IMR-90 (cell line): ENCODE measurements at regions not wholly inside any gene's neighbourhood (a gene's known extent, or its start where the extent isn't known, plus 50 kb on each side); places are given as distances from the start of the nearest gene placed in this dataset.

Experiments used
- ATAC-seq: fragments of 200-7000 bp; cut with Tn5 transposase; 2 replicates; pipeline ENCODE4 v1.9.1; 2020; ENCODE audit warnings: low read depth, mild to moderate bottlenecking, moderate library complexity
- BruUV-seq: library from RNA; stranded (reverse); fragments of 400-500 nt; replicated peaks from 2 replicates; lab custom pipeline; 2021; lab: Mats Ljungman, UMichigan
- CTCF ChIA-PET: fragments of 300-600 bp; formaldehyde crosslinking; extraction: SDS; loops from one replicate; lab custom pipeline; 2021; ENCODE audit warnings: antibody characterized with exemption; lab: Yijun Ruan, JAX
- POLR2A ChIA-PET: fragments of 300-600 bp; sonication (Branson Sonifier 250); formaldehyde crosslinking; loops from one replicate; lab custom pipeline; 2022; ENCODE audit warnings: antibody characterized with exemption; ENCODE audit not compliant: unreplicated experiment; lab: Charles Lee
- DNase-seq: peaks from one replicate; pipeline ENCODE4 v3.0.0; 2013
- H2AFZ ChIP-seq: replicated peaks from 2 replicates; pipeline ENCODE3; 2013; ENCODE audit warnings: low read length, mild to moderate bottlenecking; ENCODE audit not compliant: poor library complexity
- H2AK5ac ChIP-seq: 2 replicates; pipeline ENCODE4 v1.6.1; 2013; ENCODE audit warnings: low read depth, low read length, inconsistent platforms
- H2AK9ac ChIP-seq: replicated peaks from 2 replicates; pipeline ENCODE3; 2013; ENCODE audit warnings: mild to moderate bottlenecking, low read depth, low read length, moderate library complexity; ENCODE audit not compliant: poor library complexity
- H2BK120ac ChIP-seq: 2 replicates; pipeline ENCODE4 v1.6.1; 2013; ENCODE audit warnings: low read depth, low read length, inconsistent platforms
- H2BK15ac ChIP-seq: 3 replicates; pipeline ENCODE4 v1.6.1; 2013; ENCODE audit warnings: low read depth, low read length, inconsistent platforms
- H2BK20ac ChIP-seq: 2 replicates; pipeline ENCODE4 v1.6.1; 2013; ENCODE audit warnings: low read depth, mild to moderate bottlenecking, inconsistent platforms, low read length, moderate library complexity
- H2BK5ac ChIP-seq: 2 replicates; pipeline ENCODE4 v1.6.1; 2013; ENCODE audit warnings: mild to moderate bottlenecking, low read depth, low read length, inconsistent platforms; ENCODE audit not compliant: poor library complexity, severe bottlenecking
- H3K14ac ChIP-seq: replicated peaks from 2 replicates; pipeline ENCODE4 v1.6.1; 2013; ENCODE audit warnings: low read depth, low read length, inconsistent platforms
- H3K18ac ChIP-seq: 2 replicates; pipeline ENCODE4 v1.6.1; 2013; ENCODE audit warnings: low read depth, low read length, control low read depth
- H3K23ac ChIP-seq: 2 replicates; pipeline ENCODE4 v1.6.1; 2013; ENCODE audit warnings: low read depth, low read length, inconsistent platforms
- H3K27ac ChIP-seq: 2 replicates; pipeline ENCODE4 v1.5.1; 2013; ENCODE audit warnings: mild to moderate bottlenecking, control low read depth, low read length; ENCODE audit not compliant: insufficient read depth
- H3K27me3 ChIP-seq: 2 replicates; pipeline ENCODE4 v1.6.1; 2013; ENCODE audit warnings: low read length; ENCODE audit not compliant: control insufficient read depth, insufficient read depth
- H3K36me3 ChIP-seq: 2 replicates; pipeline ENCODE4 v1.6.1; 2013; ENCODE audit warnings: low read length, mixed read lengths; ENCODE audit not compliant: control insufficient read depth, insufficient read depth
- H3K4ac ChIP-seq: 2 replicates; pipeline ENCODE4 v1.6.1; 2013; ENCODE audit warnings: low read depth, low read length, inconsistent platforms
- H3K4me1 ChIP-seq: 2 replicates; pipeline ENCODE4 v1.6.1; 2013; ENCODE audit warnings: low read length, mixed read lengths; ENCODE audit not compliant: control insufficient read depth, insufficient read depth
- H3K4me2 ChIP-seq: 2 replicates; pipeline ENCODE4 v1.6.1; 2013; ENCODE audit warnings: low read depth, mild to moderate bottlenecking, control low read depth, low read length, moderate library complexity
- H3K4me3 ChIP-seq: 2 replicates; pipeline ENCODE4 v1.5.1; 2013; ENCODE audit warnings: low read depth, mild to moderate bottlenecking, control low read depth, low read length, moderate library complexity; ENCODE audit not compliant: insufficient read depth
- H3K56ac ChIP-seq: 2 replicates; pipeline ENCODE4 v1.6.1; 2013; ENCODE audit warnings: low read length, inconsistent platforms; ENCODE audit not compliant: insufficient read depth; ENCODE audit errors: extremely low read depth
- H3K79me1 ChIP-seq, 2 experiments: 2 replicates each; pipeline ENCODE4 v1.6.1; 2013; ENCODE audit warnings: low read length in 2 of 2, inconsistent platforms in 1 of 2, low read depth in 1 of 2
- H3K9ac ChIP-seq: 2 replicates; pipeline ENCODE4 v1.6.1; 2013; ENCODE audit warnings: low read depth, low read length, control low read depth
- H3K9me1 ChIP-seq: 2 replicates; pipeline ENCODE4 v1.6.1; 2013; ENCODE audit warnings: low read length, inconsistent platforms; ENCODE audit not compliant: insufficient read depth
- H3K9me3 ChIP-seq: 2 replicates; pipeline ENCODE4 v1.6.1; 2013; ENCODE audit warnings: low read length; ENCODE audit not compliant: control insufficient read depth, insufficient read depth
- H4K20me1 ChIP-seq: 2 replicates; pipeline ENCODE4 v1.6.1; 2013; ENCODE audit warnings: low read length, inconsistent platforms; ENCODE audit not compliant: insufficient read depth
- H4K5ac ChIP-seq: 2 replicates; pipeline ENCODE4 v1.6.1; 2013; ENCODE audit warnings: mild to moderate bottlenecking, low read depth, low read length, control low read depth
- H4K8ac ChIP-seq, 2 experiments: 2 replicates each; pipeline ENCODE4 v1.6.1; 2013; ENCODE audit warnings: low read depth in 2 of 2, low read length in 2 of 2, control low read depth in 1 of 2, inconsistent platforms in 1 of 2
- H4K91ac ChIP-seq: 2 replicates; pipeline ENCODE4 v1.6.1; 2013; ENCODE audit warnings: low read depth, low read length, inconsistent platforms; ENCODE audit not compliant: insufficient read depth
- CHD1 ChIP-seq: IDR thresholded peaks from 2 replicates; pipeline ENCODE4 v1.6.1; 2012; ENCODE audit warnings: low read depth, low read length, improper control_type of control experiment
- ELK1 ChIP-seq: fragments of 150-350 bp; IDR thresholded peaks from 2 replicates; pipeline ENCODE4 v1.6.1; 2016; ENCODE audit warnings: low read depth, mild to moderate bottlenecking, low read length, moderate library complexity, borderline replicate concordance
- MAFK ChIP-seq: IDR thresholded peaks from 2 replicates; pipeline ENCODE4 v1.6.1; 2012; ENCODE audit warnings: low read depth, low read length, improper control_type of control experiment
- MXI1 ChIP-seq: IDR thresholded peaks from 2 replicates; pipeline ENCODE4 v1.6.1; 2012; ENCODE audit warnings: low read depth, mild to moderate bottlenecking, low read length, moderate library complexity, borderline replicate concordance
- RAD21 ChIP-seq: IDR thresholded peaks from 2 replicates; pipeline ENCODE4 v1.6.1; 2012; ENCODE audit warnings: low read length, improper control_type of control experiment
- RCOR1 ChIP-seq: IDR thresholded peaks from 2 replicates; pipeline ENCODE4 v1.6.1; 2012; ENCODE audit warnings: mild to moderate bottlenecking, low read length, improper control_type of control experiment; ENCODE audit not compliant: insufficient replicate concordance
- SMC3 ChIP-seq: fragments of 150-350 bp; IDR thresholded peaks from 2 replicates; pipeline ENCODE4 v1.6.1; 2016; ENCODE audit warnings: low read depth, mild to moderate bottlenecking, antibody characterized with exemption, low read length, moderate library complexity
- WGBS, 2 experiments: methylation state at CpG; one replicate each; pipeline versions ENCODE4 v1.1.5 to v1.1.7; 2013; ENCODE audit warnings: missing lambda C conversion rate in 2 of 2; ENCODE audit not compliant: insufficient read length in 1 of 2; ENCODE audit errors: extremely low coverage in 2 of 2; 5-methylcytosine and 5-hydroxymethylcytosine counted together
- dilution Hi-C: fragments of 300-500 bp; cut with HindIII; formaldehyde crosslinking; loops from one replicate; pipeline ENCODE4 v1.14.3; 2018; ENCODE audit warnings: low sequenced_read_pairs; ENCODE audit not compliant: unreplicated experiment
- in situ Hi-C: fragments of 300-500 bp; cut with MboI; formaldehyde crosslinking; loops from 3 replicates; pipeline ENCODE4 v1.14.3; 2019; ENCODE audit warnings: low sequenced_read_pairs, inconsistent platforms, mixed read lengths
- intact Hi-C: fragments of 100-400 bp; cut with micrococcal nuclease; formaldehyde crosslinking; loops from 2 replicates; pipeline ENCODE4 v1.10.0; 2022

- Histone ChIP-seq H2BK5ac (no peak overlapping the region), H3K56ac (no peak overlapping the region), H3K4me1 (no peaks in the 10 kb centered on the region), H2BK15ac (no peak overlapping the region), H3K27me3 (no peaks in the 10 kb centered on the region), H3K9me3 (peaks cover 5% of the 10 kb centered on the region), H3K9me1 (no peaks in the 10 kb centered on the region), H3K4me2 (no peak overlapping the region), H2AK5ac (no peak overlapping the region), H4K8ac (no peak overlapping the region), H3K23ac (no peak overlapping the region), H2AFZ (no peak overlapping the region), H4K20me1 (no peaks in the 10 kb centered on the region), H3K79me1 (no peaks in the 10 kb centered on the region), H2AK9ac (no peak overlapping the region), H3K27ac (no peak overlapping the region), H2BK20ac (no peak overlapping the region), H3K4ac (no peak overlapping the region), H4K5ac (no peak overlapping the region), H3K4me3 (no peak overlapping the region), H3K36me3 (no peaks in the 10 kb centered on the region), H4K91ac (no peak overlapping the region), H3K18ac (no peak overlapping the region), H3K9ac (no peak overlapping the region), H2BK120ac (no peak overlapping the region), H3K14ac (no peak overlapping the region)
- POLR2A ChIA-PET: no interaction called here
- no peak for TF ChIP-seq CHD1
- TF ChIP-seq SMC3: no peak
- no peak for TF ChIP-seq RCOR1
- no peak for TF ChIP-seq MXI1
- TF ChIP-seq RAD21: no peak
- no peak for TF ChIP-seq ELK1
- TF ChIP-seq MAFK: no peak
- intact Hi-C loops: no loop called here
- DNase-seq: no peak
- CTCF ChIA-PET: interaction anchor here (0.6 kb wide), 1 partner anchor 13 kb away, joined by 3 read pairs; no protein-coding TSS in a partner anchor
- no peak for ATAC-seq
- in situ Hi-C loops: no loop called here
- no TSS peak for BruUV-seq
- WGBS, 2 experiments: no CpG with 5 or more reads among the region's 5 CpGs
- dilution Hi-C loops: no loop called here
These were observed 622.1 kb downstream of the TLR4 start for GRCh38 chr9:118326326-118326725.
